ENCODE measurements at regions not wholly inside any gene's neighbourhood (a gene's known extent, or its start where the extent isn't known, plus 50 kb on each side); places are given as distances from the start of the nearest gene placed in this dataset.

DNA sequence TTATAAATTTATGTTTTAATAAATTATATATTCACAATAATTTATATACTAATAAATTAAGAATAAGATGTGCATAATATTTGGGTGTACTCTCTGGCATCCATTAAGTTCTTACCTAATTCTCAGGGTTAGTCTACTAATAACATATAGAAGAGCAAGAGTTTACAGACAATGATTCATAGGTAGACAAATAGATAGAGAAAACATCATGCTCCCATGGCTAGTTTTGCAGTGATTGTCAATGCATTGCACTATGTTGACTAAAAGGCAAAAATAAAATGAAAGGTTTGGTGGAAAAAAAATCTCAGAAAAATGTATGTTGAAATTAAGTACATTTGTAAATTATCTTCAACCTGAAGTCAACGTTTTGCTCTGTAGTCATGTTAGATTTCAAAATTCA is 606.0 kb downstream of the KCTD8 start:
- no peak for TF ChIP-seq EZH2 (IDR thresholded peaks at IDR 0.05; ENCODE audit: low read depth, unreplicated experiment)
- TF ChIP-seq, protein P1, sequence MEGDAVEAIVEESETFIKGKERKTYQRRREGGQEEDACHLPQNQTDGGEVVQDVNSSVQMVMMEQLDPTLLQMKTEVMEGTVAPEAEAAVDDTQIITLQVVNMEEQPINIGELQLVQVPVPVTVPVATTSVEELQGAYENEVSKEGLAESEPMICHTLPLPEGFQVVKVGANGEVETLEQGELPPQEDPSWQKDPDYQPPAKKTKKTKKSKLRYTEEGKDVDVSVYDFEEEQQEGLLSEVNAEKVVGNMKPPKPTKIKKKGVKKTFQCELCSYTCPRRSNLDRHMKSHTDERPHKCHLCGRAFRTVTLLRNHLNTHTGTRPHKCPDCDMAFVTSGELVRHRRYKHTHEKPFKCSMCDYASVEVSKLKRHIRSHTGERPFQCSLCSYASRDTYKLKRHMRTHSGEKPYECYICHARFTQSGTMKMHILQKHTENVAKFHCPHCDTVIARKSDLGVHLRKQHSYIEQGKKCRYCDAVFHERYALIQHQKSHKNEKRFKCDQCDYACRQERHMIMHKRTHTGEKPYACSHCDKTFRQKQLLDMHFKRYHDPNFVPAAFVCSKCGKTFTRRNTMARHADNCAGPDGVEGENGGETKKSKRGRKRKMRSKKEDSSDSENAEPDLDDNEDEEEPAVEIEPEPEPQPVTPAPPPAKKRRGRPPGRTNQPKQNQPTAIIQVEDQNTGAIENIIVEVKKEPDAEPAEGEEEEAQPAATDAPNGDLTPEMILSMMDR (conservative IDR thresholded peaks at IDR 0.05; ENCODE audit: low read depth in 2 of 2) = no peak
- no peak for TF ChIP-seq POLR2AphosphoS5 (IDR thresholded peaks at IDR 0.05; ENCODE audit: low read depth)
- TF ChIP-seq CREB1 (CRISPR knock-in tag; IDR thresholded peaks at IDR 0.05; ENCODE audit: low read depth) = no peak

Data from GM23338 (cell line).